ENCODE measurements at regions not wholly inside any gene's neighbourhood (a gene's known extent, or its start where the extent isn't known, plus 50 kb on each side); places are given as distances from the start of the nearest gene placed in this dataset.

- TF ChIP-seq EZH2 (IDR thresholded peaks at IDR 0.05; ENCODE audit: insufficient read depth, poor library complexity, severe bottlenecking) (no peak), EZH2phosphoT487 (IDR thresholded peaks at IDR 0.05; ENCODE audit: insufficient read depth, low read depth) (no peak)
Observed at GRCh38 chr1:57627612-57628011, 203.8 kb upstream of the DAB1 start.
